Lung (tissue), 1 donor: ENCODE measurements at regions not wholly inside any gene's neighbourhood (a gene's known extent, or its start where the extent isn't known, plus 50 kb on each side); places are given as distances from the start of the nearest gene placed in this dataset. TPM values are rescaled to one million over a fixed set of nuclear protein-coding genes. Genes with fewer than 3 reads are reported as not detected.

Experiments used
- small RNA-seq: library from RNA; depleted of rRNA; stranded (forward); fragments of <200 nt; gene quantifications from one replicate; pipeline ENCODE3, GENCODE V24; 2014; ENCODE audit warnings: low replicate concordance

Small RNA genes in the stretch of these regions (small RNA-seq; reads per million reads assigned to genes)
- gene RF00004: not detected
